Gastrocnemius medialis (tissue), 4 donors: ENCODE measurements at regions not wholly inside any gene's neighbourhood (a gene's known extent, or its start where the extent isn't known, plus 50 kb on each side); places are given as distances from the start of the nearest gene placed in this dataset.

Experiments used
- POLR2A ChIP-seq, 2 donors: fragments of 450-650 bp; IDR thresholded peaks; one replicate each; pipeline ENCODE4 v1.6.1; 2017; ENCODE audit warnings: antibody characterized with exemption in 2 of 2, mild to moderate bottlenecking in 2 of 2, moderate library complexity in 2 of 2
- TF ChIP-seq, protein P1 (sequence below), 5 experiments: fragments of 450-650 bp in 3 of 5; fragments of 200-600 bp in 2 of 5; sonication (generic) in 2 of 5; IDR thresholded peaks in 4 of 5; conservative IDR thresholded peaks in 1 of 5; 1 replicate in 4 of 5; 2 replicates in 1 of 5; pipeline ENCODE4 v1.5.1; 2016 to 2019; ENCODE audit warnings: antibody characterized with exemption in 5 of 5, mild to moderate bottlenecking in 3 of 5, moderate library complexity in 3 of 5

DNA sequence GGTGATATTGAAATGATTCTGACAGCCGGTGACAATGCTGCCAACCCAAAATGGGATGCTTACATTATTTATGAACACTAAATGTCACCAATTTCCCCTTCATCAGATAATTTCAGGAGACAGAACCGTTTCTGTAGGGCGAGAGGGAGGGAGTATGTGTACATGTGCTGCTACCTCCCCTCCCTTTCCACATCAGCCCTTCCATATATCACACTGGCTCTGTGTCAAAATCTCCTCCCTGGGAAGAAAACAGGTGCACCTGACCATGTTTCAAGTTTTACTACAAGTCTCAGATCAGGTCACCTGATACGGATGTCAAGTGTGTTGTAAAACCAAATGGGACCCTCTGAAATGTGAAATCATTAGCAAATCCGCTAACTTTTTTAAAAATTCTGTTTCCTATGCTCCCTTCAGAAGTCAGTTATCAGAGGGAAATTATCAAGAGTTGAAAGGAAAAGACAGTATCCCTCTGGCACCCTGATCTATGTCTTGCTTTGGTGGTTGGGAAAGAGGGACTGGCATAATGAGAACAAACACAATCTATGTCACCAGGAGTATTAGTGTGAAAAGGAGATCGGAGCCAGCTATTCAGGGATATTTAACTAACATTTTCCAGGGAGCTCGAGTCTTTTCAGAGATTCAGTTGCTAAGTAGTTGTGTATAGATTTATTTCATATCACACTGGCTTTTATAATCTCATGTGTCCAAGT lies 1002.3 kb upstream of the CDH8 start:
- no peak for TF ChIP-seq POLR2A (IDR thresholded peaks at IDR 0.05)
- TF ChIP-seq, protein P1, sequence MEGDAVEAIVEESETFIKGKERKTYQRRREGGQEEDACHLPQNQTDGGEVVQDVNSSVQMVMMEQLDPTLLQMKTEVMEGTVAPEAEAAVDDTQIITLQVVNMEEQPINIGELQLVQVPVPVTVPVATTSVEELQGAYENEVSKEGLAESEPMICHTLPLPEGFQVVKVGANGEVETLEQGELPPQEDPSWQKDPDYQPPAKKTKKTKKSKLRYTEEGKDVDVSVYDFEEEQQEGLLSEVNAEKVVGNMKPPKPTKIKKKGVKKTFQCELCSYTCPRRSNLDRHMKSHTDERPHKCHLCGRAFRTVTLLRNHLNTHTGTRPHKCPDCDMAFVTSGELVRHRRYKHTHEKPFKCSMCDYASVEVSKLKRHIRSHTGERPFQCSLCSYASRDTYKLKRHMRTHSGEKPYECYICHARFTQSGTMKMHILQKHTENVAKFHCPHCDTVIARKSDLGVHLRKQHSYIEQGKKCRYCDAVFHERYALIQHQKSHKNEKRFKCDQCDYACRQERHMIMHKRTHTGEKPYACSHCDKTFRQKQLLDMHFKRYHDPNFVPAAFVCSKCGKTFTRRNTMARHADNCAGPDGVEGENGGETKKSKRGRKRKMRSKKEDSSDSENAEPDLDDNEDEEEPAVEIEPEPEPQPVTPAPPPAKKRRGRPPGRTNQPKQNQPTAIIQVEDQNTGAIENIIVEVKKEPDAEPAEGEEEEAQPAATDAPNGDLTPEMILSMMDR (IDR thresholded peaks at IDR 0.05 in 4 of 5, conservative IDR thresholded peaks at IDR 0.05 in 1 of 5) = no peak
